ENCODE measurements at regions not wholly inside any gene's neighbourhood (a gene's known extent, or its start where the extent isn't known, plus 50 kb on each side); places are given as distances from the start of the nearest gene placed in this dataset.
"Not testable (repeated sequence)": the region's sequence is repeated elsewhere in the genome, so short reads cannot be mapped to it uniquely, and the experiment has no call there.

DNA sequence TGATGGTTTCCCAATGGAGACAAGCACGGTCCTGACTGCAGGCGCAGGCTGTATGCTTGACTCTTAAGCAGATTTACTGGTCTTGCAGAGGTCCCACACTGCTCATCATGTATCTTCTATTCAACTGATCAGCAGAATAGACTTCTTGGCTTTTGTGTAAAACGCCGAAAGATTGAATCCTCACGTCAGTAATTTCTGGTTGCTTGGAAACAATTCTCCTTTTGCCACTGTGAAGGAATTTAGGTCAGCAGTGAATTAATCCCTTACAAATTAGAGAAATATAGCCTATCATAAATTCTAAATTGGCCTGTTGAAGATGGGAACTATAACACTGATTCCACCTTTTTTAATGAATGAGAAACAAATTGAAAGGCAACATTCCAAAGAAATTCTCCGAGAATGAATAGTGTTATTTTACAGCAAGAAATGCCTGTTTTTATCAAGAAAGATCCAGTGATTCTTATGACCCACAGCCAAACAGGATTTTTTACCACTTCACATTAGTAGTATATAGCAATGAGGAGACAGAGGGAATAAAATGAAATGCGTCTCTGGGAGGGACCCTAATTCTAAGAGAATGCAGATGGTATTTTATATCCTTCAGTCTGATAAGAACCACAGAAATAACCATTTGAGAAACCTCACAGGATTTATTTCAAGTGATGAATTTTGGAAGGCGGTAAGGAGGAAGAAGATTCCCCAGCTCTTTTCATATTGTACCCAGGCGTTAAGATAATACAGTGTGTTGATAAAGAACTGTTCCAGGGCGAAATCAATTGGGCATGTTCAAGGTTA is 362.5 kb downstream of the RAB38 start:
- TF ChIP-seq POLR2A (IDR thresholded peaks at IDR 0.05): no peak
- TF ChIP-seq, protein P1, sequence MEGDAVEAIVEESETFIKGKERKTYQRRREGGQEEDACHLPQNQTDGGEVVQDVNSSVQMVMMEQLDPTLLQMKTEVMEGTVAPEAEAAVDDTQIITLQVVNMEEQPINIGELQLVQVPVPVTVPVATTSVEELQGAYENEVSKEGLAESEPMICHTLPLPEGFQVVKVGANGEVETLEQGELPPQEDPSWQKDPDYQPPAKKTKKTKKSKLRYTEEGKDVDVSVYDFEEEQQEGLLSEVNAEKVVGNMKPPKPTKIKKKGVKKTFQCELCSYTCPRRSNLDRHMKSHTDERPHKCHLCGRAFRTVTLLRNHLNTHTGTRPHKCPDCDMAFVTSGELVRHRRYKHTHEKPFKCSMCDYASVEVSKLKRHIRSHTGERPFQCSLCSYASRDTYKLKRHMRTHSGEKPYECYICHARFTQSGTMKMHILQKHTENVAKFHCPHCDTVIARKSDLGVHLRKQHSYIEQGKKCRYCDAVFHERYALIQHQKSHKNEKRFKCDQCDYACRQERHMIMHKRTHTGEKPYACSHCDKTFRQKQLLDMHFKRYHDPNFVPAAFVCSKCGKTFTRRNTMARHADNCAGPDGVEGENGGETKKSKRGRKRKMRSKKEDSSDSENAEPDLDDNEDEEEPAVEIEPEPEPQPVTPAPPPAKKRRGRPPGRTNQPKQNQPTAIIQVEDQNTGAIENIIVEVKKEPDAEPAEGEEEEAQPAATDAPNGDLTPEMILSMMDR (IDR thresholded peaks at IDR 0.05): no peak
- no peak for TF ChIP-seq EP300 (IDR thresholded peaks at IDR 0.05)
- Histone ChIP-seq H3K4me1 (no peaks in the 10 kb centered on the region), H3K36me3 (no peaks in the 10 kb centered on the region), H3K27me3 (no peaks in the 10 kb centered on the region), H3K27ac (no peak overlapping the region), H3K9me3 (no peaks in the 10 kb centered on the region), H3K4me3 (no peak overlapping the region)
- ATAC-seq: no peak
- WGBS, 2 donors (ENCODE audit: low coverage in 1 of 2): 66 to 78% methylated on average over 4 to 10 of the region's 10 CpGs

DNA sequence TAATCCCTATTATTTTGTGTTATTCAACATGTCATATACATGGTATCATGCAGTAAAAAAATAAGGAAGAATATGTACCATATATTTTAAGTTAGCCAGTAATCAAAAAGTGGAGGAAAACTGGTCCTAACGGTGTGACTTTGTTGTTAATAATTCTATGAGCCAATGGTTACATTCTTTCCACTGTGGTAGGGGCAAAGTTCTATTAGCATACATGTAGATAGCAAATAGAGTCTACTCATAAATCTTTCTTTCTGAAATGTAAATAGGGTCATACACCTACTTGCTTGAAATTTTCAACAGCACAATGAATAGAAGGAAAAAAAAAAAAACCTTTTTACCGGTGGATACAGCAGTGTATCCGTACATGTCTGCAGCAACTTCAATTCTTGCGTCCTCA is 364.8 kb downstream of the RAB38 start:
- Histone ChIP-seq H3K36me3 (no peaks in the 10 kb centered on the region), H3K4me1 (no peaks in the 10 kb centered on the region), H3K9me3 (no peaks in the 10 kb centered on the region), H3K27me3 (no peaks in the 10 kb centered on the region), H3K27ac (no peak overlapping the region), H3K4me3 (no peak overlapping the region)
- no peak for TF ChIP-seq POLR2AphosphoS5 (IDR thresholded peaks at IDR 0.05)
- no peak for ATAC-seq
- WGBS, 2 donors (ENCODE audit: low coverage in 1 of 2): 73 to 87% methylated on average over 3 to 4 of the region's 4 CpGs

DNA sequence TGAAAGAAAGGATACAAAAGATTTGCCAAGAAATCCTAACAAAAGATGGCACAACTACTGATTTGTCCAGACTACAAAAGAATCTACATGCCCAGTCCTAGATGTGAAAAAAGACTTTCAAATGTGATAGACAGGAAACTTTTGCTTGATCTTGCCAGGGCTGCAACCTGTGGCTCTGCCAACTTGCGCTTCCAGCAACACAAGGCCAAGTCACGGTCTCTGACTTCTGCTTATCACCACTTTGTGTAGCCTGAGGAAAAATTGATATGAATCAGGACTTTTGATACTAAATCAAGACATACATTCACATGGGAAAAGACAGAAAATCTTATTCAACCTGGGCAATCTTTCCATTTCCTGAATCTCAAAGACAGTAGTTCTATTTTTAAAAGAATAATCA is 366.0 kb downstream of the RAB38 start:
- no peaks in the 10 kb centered on the region for H3K27me3 ChIP-seq
- no peak overlapping the region for H3K4me3 ChIP-seq
- H3K27ac ChIP-seq: no peak overlapping the region
- no peaks in the 10 kb centered on the region for H3K36me3 ChIP-seq
- no peaks in the 10 kb centered on the region for H3K4me1 ChIP-seq
- no peak for ATAC-seq
- no peaks in the 10 kb centered on the region for H3K9me3 ChIP-seq
- WGBS, 2 donors (ENCODE audit: low coverage in 1 of 2): 78% methylated on average over 2 of the region's 2 CpGs; no CpG with 5 or more reads in 1 of the 2 donors
- TF ChIP-seq POLR2A (IDR thresholded peaks at IDR 0.05) (no peak), EP300 (IDR thresholded peaks at IDR 0.05) (no peak), POLR2AphosphoS5 (IDR thresholded peaks at IDR 0.05) (no peak)
- TF ChIP-seq, protein P1 (IDR thresholded peaks at IDR 0.05): no peak

DNA sequence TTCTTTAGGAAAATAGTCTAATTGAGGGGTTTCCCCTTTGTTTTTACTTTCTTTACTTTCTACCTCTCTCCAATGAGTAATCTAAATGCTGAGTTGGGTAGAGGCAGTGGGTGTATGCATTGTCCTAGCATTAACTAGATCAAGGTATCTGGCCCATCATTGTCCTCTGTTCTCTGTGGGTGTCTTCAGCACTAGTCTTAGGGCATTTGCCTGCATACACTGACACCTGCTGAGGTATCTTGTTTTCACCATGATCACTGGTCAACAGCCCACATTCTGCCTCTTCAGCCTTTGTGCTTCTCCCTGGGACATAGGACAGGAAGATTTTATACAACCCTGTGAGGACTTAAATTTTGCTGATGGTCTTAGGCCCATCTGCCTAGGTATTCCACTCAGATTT is 371.1 kb downstream of the RAB38 start:
- Histone ChIP-seq H3K27me3 (no peaks in the 10 kb centered on the region), H3K36me3 (no peaks in the 10 kb centered on the region), H3K4me3 (no peak overlapping the region), H3K27ac (no peak overlapping the region), H3K9me3 (no peaks in the 10 kb centered on the region), H3K4me1 (no peaks in the 10 kb centered on the region)
- no peak for ATAC-seq
- TF ChIP-seq, protein P1 (IDR thresholded peaks at IDR 0.05): no peak
- TF ChIP-seq POLR2AphosphoS5 (IDR thresholded peaks at IDR 0.05) (no peak), POLR2A (IDR thresholded peaks at IDR 0.05) (no peak), EP300 (IDR thresholded peaks at IDR 0.05) (no peak)

DNA sequence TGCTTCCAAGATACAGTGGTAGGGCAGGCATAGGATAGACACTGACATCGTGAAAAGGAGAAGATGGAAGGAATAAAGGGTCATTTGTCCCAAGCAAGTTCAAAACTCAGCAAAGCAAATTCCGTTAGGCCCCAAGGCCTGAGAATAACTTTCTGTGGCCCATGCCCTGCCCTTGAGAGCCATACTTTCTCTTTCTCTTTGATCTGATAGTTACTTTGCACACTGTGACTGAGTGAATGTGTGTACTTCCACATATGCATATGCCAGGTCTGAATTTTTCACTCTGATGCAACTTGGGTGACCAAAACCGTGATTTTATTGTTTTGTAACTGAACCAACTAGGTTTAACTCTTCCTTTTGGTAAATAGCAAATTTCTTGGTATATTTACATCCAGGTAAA is 371.5 kb downstream of the RAB38 start:
- no peak for ATAC-seq
- no peaks in the 10 kb centered on the region for H3K4me1 ChIP-seq
- no peaks in the 10 kb centered on the region for H3K36me3 ChIP-seq
- WGBS, 2 donors (ENCODE audit: low coverage in 1 of 2): 75 to 84% methylated on average over 3 of the region's 3 CpGs
- H3K4me3 ChIP-seq: no peak overlapping the region
- TF ChIP-seq EP300 (IDR thresholded peaks at IDR 0.05) (no peak), POLR2A (IDR thresholded peaks at IDR 0.05) (no peak), POLR2AphosphoS5 (IDR thresholded peaks at IDR 0.05) (no peak)
- TF ChIP-seq, protein P1 (IDR thresholded peaks at IDR 0.05): no peak
- no peaks in the 10 kb centered on the region for H3K9me3 ChIP-seq
- H3K27ac ChIP-seq: no peak overlapping the region
- H3K27me3 ChIP-seq: no peaks in the 10 kb centered on the region

DNA sequence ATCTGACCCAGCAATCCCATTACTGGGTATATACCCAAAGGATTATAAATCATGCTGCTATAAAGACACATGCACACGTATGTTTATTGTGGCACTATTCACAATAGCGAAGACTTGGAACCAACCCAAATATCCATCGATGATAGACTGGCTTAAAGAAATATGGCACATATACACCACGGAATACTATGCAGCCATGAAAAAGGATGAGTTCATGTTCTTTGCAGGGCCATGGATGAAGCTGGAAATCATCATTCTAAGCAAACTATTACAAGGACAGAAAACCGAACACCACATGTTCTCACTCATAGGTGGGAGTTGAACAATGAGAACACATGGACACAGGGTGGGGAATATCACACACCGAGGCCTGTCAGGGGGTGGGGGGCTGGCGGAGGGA is 390.4 kb downstream of the RAB38 start:
- H3K4me1 ChIP-seq, H3K9me3 ChIP-seq, H3K27me3 ChIP-seq, H3K27ac ChIP-seq, H3K4me3 ChIP-seq, H3K36me3 ChIP-seq, ATAC-seq: not testable (repeated sequence)
- WGBS, 2 donors (ENCODE audit: low coverage in 1 of 2): 84 to 95% methylated on average over 5 to 6 of the region's 7 CpGs

Data from gastroesophageal sphincter (tissue), 4 donors.